Gastroesophageal sphincter (tissue), 3 donors: ENCODE measurements at regions not wholly inside any gene's neighbourhood (a gene's known extent, or its start where the extent isn't known, plus 50 kb on each side); places are given as distances from the start of the nearest gene placed in this dataset.
"Not testable (repeated sequence)": the region's sequence is repeated elsewhere in the genome, so short reads cannot be mapped to it uniquely, and the experiment has no call there.

Experiments used
- EP300 ChIP-seq: sonication (generic); formaldehyde crosslinking; IDR thresholded peaks from one replicate; pipeline ENCODE4 v1.6.1; 2017; ENCODE audit warnings: antibody characterized with exemption, mild to moderate bottlenecking
- POLR2A ChIP-seq, 2 donors: fragments of 450-650 bp; IDR thresholded peaks; one replicate each; pipeline ENCODE4 v1.6.1; 2017; ENCODE audit warnings: antibody characterized with exemption in 2 of 2, mild to moderate bottlenecking in 2 of 2, moderate library complexity in 1 of 2
- POLR2AphosphoS5 ChIP-seq: sonication (generic); formaldehyde crosslinking; IDR thresholded peaks from one replicate; pipeline ENCODE4 v1.6.1; 2017; ENCODE audit warnings: antibody characterized with exemption
- TF ChIP-seq, protein P1 (sequence below), 4 experiments: fragments of 200-600 bp in 2 of 4; fragments of 450-650 bp in 2 of 4; sonication (generic) in 1 of 4; IDR thresholded peaks; one replicate each; pipeline ENCODE4 v1.5.1; 2017 to 2019; ENCODE audit warnings: antibody characterized with exemption in 4 of 4, mild to moderate bottlenecking in 2 of 4, moderate library complexity in 2 of 4

DNA sequence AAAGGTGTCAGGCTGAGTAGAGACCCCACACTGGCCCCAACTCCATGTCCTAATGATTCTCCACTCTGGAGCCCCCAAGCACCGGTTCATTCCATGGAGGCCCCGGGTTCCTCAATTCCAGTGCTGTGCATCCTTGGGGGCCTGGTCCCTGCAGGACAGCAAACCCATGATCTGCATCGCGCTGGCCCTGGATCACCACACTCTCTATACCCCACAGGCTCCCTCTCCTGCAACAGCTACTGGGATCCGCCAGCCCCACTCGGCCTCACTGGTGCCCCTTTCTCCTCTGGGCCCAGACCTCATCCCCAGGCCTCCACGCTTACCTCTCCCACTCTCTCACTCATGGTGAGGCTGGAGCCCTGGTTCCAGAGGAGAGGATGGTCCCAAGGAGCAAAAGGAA, 68.6 kb upstream of the TUBA3E start:
- TF ChIP-seq, protein P1, sequence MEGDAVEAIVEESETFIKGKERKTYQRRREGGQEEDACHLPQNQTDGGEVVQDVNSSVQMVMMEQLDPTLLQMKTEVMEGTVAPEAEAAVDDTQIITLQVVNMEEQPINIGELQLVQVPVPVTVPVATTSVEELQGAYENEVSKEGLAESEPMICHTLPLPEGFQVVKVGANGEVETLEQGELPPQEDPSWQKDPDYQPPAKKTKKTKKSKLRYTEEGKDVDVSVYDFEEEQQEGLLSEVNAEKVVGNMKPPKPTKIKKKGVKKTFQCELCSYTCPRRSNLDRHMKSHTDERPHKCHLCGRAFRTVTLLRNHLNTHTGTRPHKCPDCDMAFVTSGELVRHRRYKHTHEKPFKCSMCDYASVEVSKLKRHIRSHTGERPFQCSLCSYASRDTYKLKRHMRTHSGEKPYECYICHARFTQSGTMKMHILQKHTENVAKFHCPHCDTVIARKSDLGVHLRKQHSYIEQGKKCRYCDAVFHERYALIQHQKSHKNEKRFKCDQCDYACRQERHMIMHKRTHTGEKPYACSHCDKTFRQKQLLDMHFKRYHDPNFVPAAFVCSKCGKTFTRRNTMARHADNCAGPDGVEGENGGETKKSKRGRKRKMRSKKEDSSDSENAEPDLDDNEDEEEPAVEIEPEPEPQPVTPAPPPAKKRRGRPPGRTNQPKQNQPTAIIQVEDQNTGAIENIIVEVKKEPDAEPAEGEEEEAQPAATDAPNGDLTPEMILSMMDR (IDR thresholded peaks at IDR 0.05), result not testable (repeated sequence)
- TF ChIP-seq POLR2A (IDR thresholded peaks at IDR 0.05); EP300; POLR2AphosphoS5: not testable (repeated sequence)
